A549 (cell line): ENCODE measurements at regions not wholly inside any gene's neighbourhood (a gene's known extent, or its start where the extent isn't known, plus 50 kb on each side); places are given as distances from the start of the nearest gene placed in this dataset.

Experiments
- ATAC-seq, 2 experiments: fragments of 200-7000 bp in 1 of 2; fragments of >200 bp in 1 of 2; cut with Nextera tagmentation in 1 of 2; cut with Tn5 transposase in 1 of 2; 3 replicates each; pipeline versions ENCODE4 v1.8.0 to v1.9.1; 2018 to 2020; ENCODE audit warnings: mild to moderate bottlenecking in 1 of 2, moderate library complexity in 1 of 2
- CTCF ChIA-PET: fragments of 300-600 bp; sonication (Branson Sonifier 250); formaldehyde crosslinking; extraction: SDS; loops from one replicate; lab custom pipeline; 2021; ENCODE audit warnings: antibody characterized with exemption, inconsistent platforms; lab: Yijun Ruan, JAX
- POLR2A ChIA-PET: fragments of 350-600 bp; formaldehyde crosslinking; extraction: SDS; loops from one replicate; lab custom pipeline; 2021; ENCODE audit warnings: antibody characterized with exemption, inconsistent platforms; lab: Yijun Ruan, JAX
- DNase-seq, 2 experiments: peaks; one replicate each; pipeline versions ENCODE4 v3.0.0 to v3.0.0-alpha.2; 2011 to 2016; ENCODE audit warnings: low read depth in 1 of 2, low spot score in 1 of 2
- FAIRE-seq: peaks from 2 replicates; lab custom pipeline; 2011; peaks lifted over from hg19 to GRCh38; lab: Jason Lieb, UNC
- H3K27ac ChIP-seq, 2 experiments: fragments of >200 bp; sonication (Bioruptor Twin); formaldehyde crosslinking; 3 replicates each; pipeline ENCODE4 v1.5.1; 2016 to 2017
- H3K4me1 ChIP-seq: fragments of >200 bp; sonication (Bioruptor Twin); formaldehyde crosslinking; 3 replicates; pipeline ENCODE4 v1.6.1; 2016
- H3K4me2 ChIP-seq: fragments of >200 bp; sonication (Bioruptor Twin); formaldehyde crosslinking; 3 replicates; pipeline ENCODE4 v1.6.1; 2016
- H3K4me3 ChIP-seq: fragments of >200 bp; sonication (Bioruptor Twin); formaldehyde crosslinking; 3 replicates; pipeline ENCODE4 v1.5.1; 2016
- H3K9me3 ChIP-seq: fragments of >200 bp; sonication (Bioruptor Twin); formaldehyde crosslinking; 3 replicates; pipeline ENCODE4 v1.6.1; 2016
- CBX2 ChIP-seq: fragments of 200-600 bp; sonication (generic); IDR thresholded peaks from 2 replicates; pipeline ENCODE4 v1.6.1; 2016; ENCODE audit warnings: low read depth, mild to moderate bottlenecking, borderline replicate concordance
- CBX8 ChIP-seq: fragments of 200-600 bp; sonication (generic); IDR thresholded peaks from 2 replicates; pipeline ENCODE4 v1.6.1; 2016
- CHD2 ChIP-seq: fragments of 150-350 bp; IDR thresholded peaks from 2 replicates; pipeline ENCODE4 v1.6.1; 2014; ENCODE audit warnings: low read length; ENCODE audit not compliant: partially characterized antibody
- CHD4 ChIP-seq: fragments of 200-600 bp; sonication (generic); IDR thresholded peaks from 2 replicates; pipeline ENCODE4 v1.6.1; 2016; ENCODE audit warnings: antibody characterized with exemption, mild to moderate bottlenecking, borderline replicate concordance
- EHF ChIP-seq: fragments of 250-450 bp; sonication (Bioruptor Pico); IDR thresholded peaks from 2 replicates; pipeline ENCODE4 v1.5.0; 2020; ENCODE audit warnings: mild to moderate bottlenecking
- HDAC2 ChIP-seq: fragments of 200-600 bp; sonication (generic); IDR thresholded peaks from 2 replicates; pipeline ENCODE4 v1.6.1; 2016
- HEYL ChIP-seq: fragments of 250-450 bp; sonication (Bioruptor Pico); IDR thresholded peaks from 2 replicates; pipeline ENCODE4 v1.8.0; 2021; ENCODE audit warnings: mild to moderate bottlenecking, moderate library complexity
- HOXA7 ChIP-seq: fragments of 250-450 bp; sonication (Bioruptor Pico); IDR thresholded peaks from 2 replicates; pipeline ENCODE4 v1.5.0; 2020; ENCODE audit warnings: mild to moderate bottlenecking, moderate library complexity
- HOXB5 ChIP-seq: fragments of 250-450 bp; sonication (Bioruptor Pico); IDR thresholded peaks from 2 replicates; pipeline ENCODE4 v1.5.0; 2020; ENCODE audit warnings: mild to moderate bottlenecking, moderate library complexity
- JUN ChIP-seq, 2 experiments: fragments of >200 bp; sonication (Bioruptor Twin); formaldehyde crosslinking; IDR thresholded peaks; 2 replicates in 1 of 2; 3 replicates in 1 of 2; pipeline ENCODE4 v1.6.1; 2016 to 2017
- KDM1A ChIP-seq: fragments of 200-600 bp; sonication (generic); IDR thresholded peaks from 2 replicates; pipeline ENCODE4 v1.6.1; 2016; ENCODE audit warnings: low read depth, mild to moderate bottlenecking
- MAFK ChIP-seq: fragments of 450-650 bp; IDR thresholded peaks from 2 replicates; pipeline ENCODE4 v1.6.1; 2014; ENCODE audit not compliant: partially characterized antibody
- MAZ ChIP-seq: fragments of 150-350 bp; IDR thresholded peaks from 2 replicates; pipeline ENCODE4 v1.6.1; 2014; ENCODE audit warnings: antibody characterized with exemption, low read depth, low read length, borderline replicate concordance
- MYC ChIP-seq: IDR thresholded peaks from 2 replicates; pipeline ENCODE4 v1.6.1; 2012; ENCODE audit warnings: mild to moderate bottlenecking, inconsistent platforms, low read length, improper control_type of control experiment, borderline replicate concordance
- PHF8 ChIP-seq: fragments of 200-600 bp; sonication (generic); IDR thresholded peaks from 2 replicates; pipeline ENCODE4 v1.6.1; 2016; ENCODE audit warnings: low read depth, mild to moderate bottlenecking, antibody characterized with exemption, moderate library complexity, borderline replicate concordance
- POLR2A ChIP-seq: IDR thresholded peaks from 2 replicates; pipeline ENCODE4 v1.6.1; 2012; ENCODE audit warnings: mild to moderate bottlenecking, low read length
- RARB ChIP-seq: fragments of 250-450 bp; sonication (Bioruptor Pico); IDR thresholded peaks from 2 replicates; pipeline ENCODE4 v1.8.0; 2021; ENCODE audit warnings: mild to moderate bottlenecking, moderate library complexity
- RCOR1 ChIP-seq: fragments of 150-350 bp; IDR thresholded peaks from 2 replicates; pipeline ENCODE4 v1.6.1; 2014; ENCODE audit warnings: antibody characterized with exemption, low read length, low read depth
- TFCP2L1 ChIP-seq: fragments of 250-450 bp; sonication (Bioruptor Pico); IDR thresholded peaks from 2 replicates; pipeline ENCODE4 v1.5.0; 2021; ENCODE audit warnings: mild to moderate bottlenecking
- TP53 ChIP-seq: fragments of 250-450 bp; sonication (Bioruptor Pico); IDR thresholded peaks from 2 replicates; pipeline ENCODE4 v1.5.0; 2021; ENCODE audit warnings: mild to moderate bottlenecking, moderate library complexity
- ZSCAN20 ChIP-seq: fragments of 250-450 bp; sonication (Bioruptor Pico); IDR thresholded peaks from 2 replicates; pipeline ENCODE4 v1.8.0; 2022; ENCODE audit warnings: mild to moderate bottlenecking, moderate library complexity
- WGBS: methylation state at CpG from one replicate; pipeline ENCODE4 v1.1.6; 2017; ENCODE audit errors: missing lambda C conversion rate; 5-methylcytosine and 5-hydroxymethylcytosine counted together
- TF ChIP-seq, protein P1 (sequence below): fragments of >200 bp; sonication (Bioruptor Twin); formaldehyde crosslinking; IDR thresholded peaks from 3 replicates; pipeline ENCODE4 v1.5.1; 2016
- TF ChIP-seq, protein P2 (sequence below): fragments of >200 bp; sonication (Bioruptor Twin); formaldehyde crosslinking; IDR thresholded peaks from 2 replicates; pipeline ENCODE4 v1.6.1; 2016
- TF ChIP-seq, protein P3 (sequence below): fragments of 150-350 bp; IDR thresholded peaks from 2 replicates; pipeline ENCODE4 v1.6.1; 2014; ENCODE audit warnings: low read depth, mild to moderate bottlenecking, low read length

DNA sequence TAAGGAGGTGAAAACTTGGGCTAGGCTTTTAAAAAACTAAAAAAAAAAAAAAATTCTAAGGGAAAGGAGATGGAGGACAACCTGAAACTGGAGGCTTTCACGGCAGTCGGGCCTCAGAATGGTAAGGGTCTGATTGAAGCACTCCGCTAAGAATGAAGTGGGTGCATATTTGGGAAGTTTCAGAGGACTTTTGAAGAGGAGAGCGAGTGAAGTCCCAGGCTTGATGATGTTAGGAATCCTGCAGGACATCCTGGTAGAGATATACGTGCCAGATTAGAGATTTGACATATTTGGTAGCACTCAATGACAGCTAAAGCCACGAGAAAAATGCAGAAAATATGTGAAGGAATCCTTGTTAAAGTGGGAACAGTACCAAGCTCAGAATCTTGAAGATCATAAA lies 186.2 kb downstream of the SNAPC1 start:
- 17% methylated on average over 6 of the region's 6 CpGs for WGBS
- POLR2A ChIA-PET = no interaction called here
- H3K4me3 ChIP-seq = no peak overlapping the region
- H3K4me2 ChIP-seq = no peak overlapping the region
- TF ChIP-seq HOXB5 (CRISPR knock-in tag) = no peak
- TF ChIP-seq, protein P1, sequence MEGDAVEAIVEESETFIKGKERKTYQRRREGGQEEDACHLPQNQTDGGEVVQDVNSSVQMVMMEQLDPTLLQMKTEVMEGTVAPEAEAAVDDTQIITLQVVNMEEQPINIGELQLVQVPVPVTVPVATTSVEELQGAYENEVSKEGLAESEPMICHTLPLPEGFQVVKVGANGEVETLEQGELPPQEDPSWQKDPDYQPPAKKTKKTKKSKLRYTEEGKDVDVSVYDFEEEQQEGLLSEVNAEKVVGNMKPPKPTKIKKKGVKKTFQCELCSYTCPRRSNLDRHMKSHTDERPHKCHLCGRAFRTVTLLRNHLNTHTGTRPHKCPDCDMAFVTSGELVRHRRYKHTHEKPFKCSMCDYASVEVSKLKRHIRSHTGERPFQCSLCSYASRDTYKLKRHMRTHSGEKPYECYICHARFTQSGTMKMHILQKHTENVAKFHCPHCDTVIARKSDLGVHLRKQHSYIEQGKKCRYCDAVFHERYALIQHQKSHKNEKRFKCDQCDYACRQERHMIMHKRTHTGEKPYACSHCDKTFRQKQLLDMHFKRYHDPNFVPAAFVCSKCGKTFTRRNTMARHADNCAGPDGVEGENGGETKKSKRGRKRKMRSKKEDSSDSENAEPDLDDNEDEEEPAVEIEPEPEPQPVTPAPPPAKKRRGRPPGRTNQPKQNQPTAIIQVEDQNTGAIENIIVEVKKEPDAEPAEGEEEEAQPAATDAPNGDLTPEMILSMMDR = no peak
- no peaks in the 10 kb centered on the region for H3K4me1 ChIP-seq
- H3K27ac ChIP-seq = no peak overlapping the region
- CTCF ChIA-PET = no interaction called here
- no peaks in the 10 kb centered on the region for H3K9me3 ChIP-seq
- DNase-seq (no peak), FAIRE-seq (no peak), ATAC-seq (no peak)

DNA sequence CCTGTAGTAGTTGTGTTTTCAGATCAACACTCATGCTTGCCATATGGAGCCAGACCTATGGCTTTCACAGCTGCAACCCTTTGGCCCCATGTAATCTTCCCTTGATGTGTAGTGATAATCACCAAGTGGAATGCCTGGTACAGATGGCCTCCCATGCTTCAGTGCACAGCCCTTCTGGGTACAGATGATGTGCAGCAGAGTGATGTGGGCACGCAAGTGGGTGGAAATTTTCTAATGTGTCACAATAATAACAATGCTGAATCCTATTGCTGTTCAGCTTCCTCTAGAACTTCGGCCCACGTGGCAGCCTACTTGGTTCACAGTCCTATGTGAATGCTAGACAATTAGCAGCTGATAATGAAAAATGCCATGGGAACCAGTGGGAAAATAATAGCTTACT lies 188.1 kb downstream of the SNAPC1 start:
- Histone ChIP-seq H3K4me3 (no peak overlapping the region), H3K9me3 (no peaks in the 10 kb centered on the region), H3K4me2 (no peak overlapping the region), H3K27ac (no peak overlapping the region), H3K4me1 (no peaks in the 10 kb centered on the region)
- CTCF ChIA-PET = no interaction called here
- POLR2A ChIA-PET = no interaction called here
- ATAC-seq (no peak), DNase-seq (no peak), FAIRE-seq (no peak)
- TF ChIP-seq RCOR1 (no peak), PHF8 (no peak), MAFK (no peak), MYC (no peak), HOXA7 (CRISPR knock-in tag) (no peak), POLR2A (no peak)
- 8% methylated on average over 3 of the region's 3 CpGs for WGBS

DNA sequence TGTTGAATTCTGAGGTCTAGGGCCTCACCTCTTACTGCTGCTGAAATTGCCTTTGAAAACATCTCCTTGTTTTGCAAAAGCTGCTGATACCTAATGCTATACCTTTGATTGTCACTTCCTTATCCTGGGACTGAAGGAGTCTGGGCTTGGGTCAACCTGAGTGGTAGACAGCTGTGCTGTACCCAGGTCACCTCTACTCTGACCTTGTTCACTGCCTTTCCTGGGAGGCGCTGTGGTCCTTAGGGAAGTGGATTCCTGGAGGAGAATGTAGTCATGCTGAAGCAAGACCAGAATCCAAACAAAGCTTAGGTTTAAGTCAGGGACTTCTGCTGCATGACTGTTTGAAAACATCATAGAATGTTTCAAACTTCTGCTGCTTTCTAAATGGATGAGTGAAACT lies 191.4 kb downstream of the SNAPC1 start:
- 0% methylated on average over 1 of the region's 1 CpG for WGBS
- POLR2A ChIA-PET = no interaction called here
- Histone ChIP-seq H3K4me1 (no peaks in the 10 kb centered on the region), H3K27ac (no peak overlapping the region), H3K4me3 (no peak overlapping the region), H3K4me2 (no peak overlapping the region), H3K9me3 (peaks cover 13% of the 10 kb centered on the region; the same call in 2 of the 3 replicates)
- ATAC-seq (no peak), DNase-seq (no peak), FAIRE-seq (no peak)
- CTCF ChIA-PET = interaction anchor here (0.6 kb wide), 1 partner anchor 14 kb away, joined by 3 read pairs; no protein-coding TSS in a partner anchor
- TF ChIP-seq, protein P1 = no peak
- TF ChIP-seq MAZ (no peak), HDAC2 (no peak), RARB (CRISPR knock-in tag) (no peak), CHD4 (no peak), TFCP2L1 (CRISPR knock-in tag) (no peak), PHF8 (no peak), CBX2 (no peak), CBX8 (no peak)
- TF ChIP-seq, protein P2, sequence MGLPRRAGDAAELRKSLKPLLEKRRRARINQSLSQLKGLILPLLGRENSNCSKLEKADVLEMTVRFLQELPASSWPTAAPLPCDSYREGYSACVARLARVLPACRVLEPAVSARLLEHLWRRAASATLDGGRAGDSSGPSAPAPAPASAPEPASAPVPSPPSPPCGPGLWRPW = no peak

DNA sequence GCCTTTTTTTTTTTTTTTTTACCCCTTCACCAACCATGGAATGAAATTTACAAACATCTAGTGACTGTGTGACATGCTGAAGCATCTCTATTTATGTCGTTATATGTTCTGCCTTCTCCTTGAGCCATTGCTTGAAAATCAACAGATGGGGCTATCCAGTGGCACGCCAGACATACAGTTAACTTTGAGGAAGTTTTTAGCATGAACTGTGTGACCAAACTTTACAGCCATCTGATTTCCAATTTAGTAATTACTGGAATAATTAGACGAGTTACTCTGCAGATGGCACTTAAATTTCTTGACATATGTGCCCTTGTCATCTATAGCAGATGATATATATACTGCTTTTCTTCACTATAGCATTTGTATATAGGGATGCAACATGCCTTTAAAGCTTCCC lies 192.1 kb downstream of the SNAPC1 start:
- ATAC-seq (no peak), FAIRE-seq (no peak), DNase-seq (no peak)
- ChIA-PET CTCF (no interaction called here), POLR2A (no interaction called here)
- Histone ChIP-seq H3K9me3 (peaks cover 13% of the 10 kb centered on the region; the same call in 2 of the 3 replicates), H3K4me3 (no peak overlapping the region), H3K27ac (no peak overlapping the region), H3K4me1 (no peaks in the 10 kb centered on the region), H3K4me2 (no peak overlapping the region)
- WGBS = 5% methylated on average over 3 of the region's 3 CpGs
- no peak for TF ChIP-seq CBX8
- TF ChIP-seq, protein P1 = no peak
- no peak for TF ChIP-seq EHF
- TF ChIP-seq KDM1A = no peak
- TF ChIP-seq CHD2 = no peak
- no peak for TF ChIP-seq HEYL
- TF ChIP-seq, protein P3, sequence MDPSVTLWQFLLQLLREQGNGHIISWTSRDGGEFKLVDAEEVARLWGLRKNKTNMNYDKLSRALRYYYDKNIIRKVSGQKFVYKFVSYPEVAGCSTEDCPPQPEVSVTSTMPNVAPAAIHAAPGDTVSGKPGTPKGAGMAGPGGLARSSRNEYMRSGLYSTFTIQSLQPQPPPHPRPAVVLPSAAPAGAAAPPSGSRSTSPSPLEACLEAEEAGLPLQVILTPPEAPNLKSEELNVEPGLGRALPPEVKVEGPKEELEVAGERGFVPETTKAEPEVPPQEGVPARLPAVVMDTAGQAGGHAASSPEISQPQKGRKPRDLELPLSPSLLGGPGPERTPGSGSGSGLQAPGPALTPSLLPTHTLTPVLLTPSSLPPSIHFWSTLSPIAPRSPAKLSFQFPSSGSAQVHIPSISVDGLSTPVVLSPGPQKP = no peak
- no peak for TF ChIP-seq RCOR1
- TF ChIP-seq ZSCAN20 (CRISPR knock-in tag) = no peak
- no peak for TF ChIP-seq TP53
- TF ChIP-seq JUN (IDR thresholded peaks at IDR 0.05) = no peak
